Caco-2 (cell line): ENCODE measurements at regions not wholly inside any gene's neighbourhood (a gene's known extent, or its start where the extent isn't known, plus 50 kb on each side); places are given as distances from the start of the nearest gene placed in this dataset.

Source experiments
- BruUV-seq: library from RNA; stranded (reverse); fragments of 400-500 nt; replicated peaks from 2 replicates; lab custom pipeline; 2021; lab: Mats Ljungman, UMichigan
- CTCF ChIA-PET: fragments of 300-600 bp; sonication (Branson Sonifier 250); formaldehyde crosslinking; loops from one replicate; lab custom pipeline; 2022; ENCODE audit warnings: antibody characterized with exemption; lab: Charles Lee
- POLR2A ChIA-PET: fragments of 300-600 bp; sonication (Branson Sonifier 250); formaldehyde crosslinking; loops from one replicate; lab custom pipeline; 2022; ENCODE audit warnings: antibody characterized with exemption; lab: Charles Lee
- DNase-seq, 2 experiments: peaks; one replicate each; pipeline versions ENCODE4 v3.0.0 to v3.0.0-alpha.2; 2020 to 2022
- H3K27me3 ChIP-seq: replicated peaks from 2 replicates; pipeline ENCODE4 v1.6.0; 2011; ENCODE audit warnings: low read length; ENCODE audit not compliant: control insufficient read depth, insufficient read depth
- H3K36me3 ChIP-seq: 2 replicates; pipeline ENCODE4 v1.5.1; 2011; ENCODE audit warnings: low read length; ENCODE audit not compliant: control insufficient read depth, insufficient read depth
- H3K4me1 ChIP-seq: fragments of 250-450 bp; sonication (Bioruptor Pico); 2 replicates; pipeline ENCODE4 v1.5.1; 2020; ENCODE audit warnings: mild to moderate bottlenecking
- H3K4me3 ChIP-seq: 2 replicates; pipeline ENCODE4 v1.5.1; 2011; ENCODE audit warnings: low read depth, mild to moderate bottlenecking, control low read depth, low read length
- H3K9me3 ChIP-seq: fragments of 250-450 bp; sonication (Bioruptor Pico); 2 replicates; pipeline ENCODE4 v1.5.1; 2020; ENCODE audit warnings: mild to moderate bottlenecking, moderate library complexity
- H3K27ac Mint-ChIP-seq: one replicate; pipeline ENCODE4 v1.8.0; 2022; ENCODE audit warnings: mixed read lengths; ENCODE audit not compliant: unreplicated experiment
- H3K27me3 Mint-ChIP-seq: one replicate; pipeline ENCODE4 v1.8.0; 2022; ENCODE audit warnings: mixed read lengths; ENCODE audit not compliant: insufficient read depth, unreplicated experiment
- H3K36me3 Mint-ChIP-seq: one replicate; pipeline ENCODE4 v1.8.0; 2022; ENCODE audit warnings: mild to moderate bottlenecking, mixed read lengths; ENCODE audit not compliant: insufficient read depth, unreplicated experiment
- H3K4me1 Mint-ChIP-seq: one replicate; pipeline ENCODE4 v1.8.0; 2022; ENCODE audit warnings: low read depth, mixed read lengths; ENCODE audit not compliant: unreplicated experiment
- H3K4me3 Mint-ChIP-seq: one replicate; pipeline ENCODE4 v1.8.0; 2022; ENCODE audit warnings: mild to moderate bottlenecking, moderate library complexity, mixed read lengths; ENCODE audit not compliant: unreplicated experiment
- H3K9me3 Mint-ChIP-seq: one replicate; pipeline ENCODE4 v1.8.0; 2022; ENCODE audit warnings: mixed read lengths; ENCODE audit not compliant: unreplicated experiment
- CTCF ChIP-seq, 2 experiments: fragments of 200-600 bp in 1 of 2; IDR thresholded peaks; 1 replicate in 1 of 2; 2 replicates in 1 of 2; pipeline versions ENCODE4 v1.5.1 to v1.8.0; 2011 to 2022; ENCODE audit warnings: antibody characterized with exemption in 1 of 2, control low read depth in 1 of 2, inconsistent platforms in 1 of 2, low read depth in 1 of 2, low read length in 1 of 2, mild to moderate bottlenecking in 1 of 2, moderate library complexity in 1 of 2; ENCODE audit not compliant: insufficient read depth in 1 of 2, severe bottlenecking in 1 of 2, unreplicated experiment in 1 of 2
- intact Hi-C: fragments of 100-400 bp; cut with micrococcal nuclease; formaldehyde crosslinking; loops from one replicate; pipeline ENCODE4 v1.10.0; 2022; ENCODE audit not compliant: unreplicated experiment

GRCh38 chr12:131349397-131350127 is 361.3 kb upstream of the SFSWAP start:
- DNase-seq = no peak
- TF ChIP-seq CTCF (IDR thresholded peaks at IDR 0.05; ENCODE audit: insufficient read depth in 1 of 2, low read depth in 1 of 2, low read length in 1 of 2, severe bottlenecking in 1 of 2, unreplicated experiment in 1 of 2) = no peak
- Mint-ChIP-seq H3K9me3 (no peaks in the 10 kb centered on the region), H3K27me3 (peaks cover 14% of the 10 kb centered on the region), H3K4me1 (no peaks in the 10 kb centered on the region), H3K36me3 (no peaks in the 10 kb centered on the region), H3K27ac (no peak overlapping the region), H3K4me3 (no peak overlapping the region)
- ChIA-PET CTCF (no interaction called here), POLR2A (no interaction called here)
- H3K36me3 ChIP-seq = no peaks in the 10 kb centered on the region
- H3K4me3 ChIP-seq = no peak overlapping the region
- BruUV-seq = no TSS peak
- H3K27me3 ChIP-seq = no peaks in the 10 kb centered on the region; the same call in 1 of the 2 replicates
- intact Hi-C loops = no loop called here
- H3K9me3 ChIP-seq = 0 out of 2 replicates have a peak, but pooled peaks cover 5% of the 10 kb centered on the region
- no peaks in the 10 kb centered on the region for H3K4me1 ChIP-seq

DNA sequence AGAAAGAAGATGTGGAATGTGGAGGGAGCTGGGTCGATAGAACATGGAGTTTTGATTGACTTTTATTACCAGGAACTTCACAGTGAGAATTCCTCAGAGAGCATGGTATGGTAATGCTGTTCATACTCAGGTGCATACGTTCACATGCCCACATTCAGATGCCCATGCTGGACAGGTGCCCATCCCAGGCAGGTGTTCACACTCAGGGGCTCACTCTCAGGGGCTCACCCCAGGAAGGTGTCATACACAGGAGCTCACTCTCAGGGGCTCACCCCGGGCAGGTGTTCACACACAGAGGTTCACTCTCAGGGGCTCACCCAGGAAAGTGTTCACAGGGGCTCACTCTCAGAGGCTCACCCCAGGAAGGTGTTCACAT is 360.0 kb upstream of the SFSWAP start:
- no peak for TF ChIP-seq CTCF (IDR thresholded peaks at IDR 0.05; ENCODE audit: insufficient read depth in 1 of 2, low read depth in 1 of 2, low read length in 1 of 2, severe bottlenecking in 1 of 2, unreplicated experiment in 1 of 2)
- no peak overlapping the region for H3K27ac Mint-ChIP-seq
- no peak for DNase-seq
- no peaks in the 10 kb centered on the region for H3K4me1 Mint-ChIP-seq
- ChIA-PET POLR2A (no interaction called here), CTCF (no interaction called here)
- peaks cover 18% of the 10 kb centered on the region for H3K27me3 Mint-ChIP-seq
- Histone ChIP-seq H3K36me3 (no peaks in the 10 kb centered on the region), H3K4me1 (no peaks in the 10 kb centered on the region), H3K27me3 (no peaks in the 10 kb centered on the region; the same call in 1 of the 2 replicates), H3K9me3 (0 out of 2 replicates have a peak, but pooled peaks cover 5% of the 10 kb centered on the region), H3K4me3 (no peak overlapping the region)
- intact Hi-C loops = no loop called here
- H3K36me3 Mint-ChIP-seq = no peaks in the 10 kb centered on the region
- no peaks in the 10 kb centered on the region for H3K9me3 Mint-ChIP-seq
- H3K4me3 Mint-ChIP-seq = no peak overlapping the region
- no TSS peak for BruUV-seq

- H3K36me3 Mint-ChIP-seq = no peaks in the 10 kb centered on the region
- no peak overlapping the region for H3K4me3 ChIP-seq
- no TSS peak for BruUV-seq
- no peak overlapping the region for H3K27ac Mint-ChIP-seq
- peaks cover 23% of the 10 kb centered on the region for H3K27me3 Mint-ChIP-seq
- intact Hi-C loops = no loop called here
- DNase-seq = no peak
- no peak overlapping the region for H3K4me3 Mint-ChIP-seq
- no peak for TF ChIP-seq CTCF (IDR thresholded peaks at IDR 0.05; ENCODE audit: insufficient read depth in 1 of 2, low read depth in 1 of 2, low read length in 1 of 2, severe bottlenecking in 1 of 2, unreplicated experiment in 1 of 2)
- ChIA-PET CTCF (no interaction called here), POLR2A (no interaction called here)
- no peaks in the 10 kb centered on the region for H3K9me3 Mint-ChIP-seq
- no peaks in the 10 kb centered on the region for H3K36me3 ChIP-seq
- 0 out of 2 replicates have a peak, but pooled peaks cover 5% of the 10 kb centered on the region for H3K9me3 ChIP-seq
- no peaks in the 10 kb centered on the region for H3K4me1 ChIP-seq
- H3K4me1 Mint-ChIP-seq = no peaks in the 10 kb centered on the region
- no peaks in the 10 kb centered on the region; the same call in 1 of the 2 replicates for H3K27me3 ChIP-seq
Observed at GRCh38 chr12:131351319-131352028, 359.4 kb upstream of the SFSWAP start.
